Muscle of leg (tissue), 3 donors: ENCODE measurements at regions not wholly inside any gene's neighbourhood (a gene's known extent, or its start where the extent isn't known, plus 50 kb on each side); places are given as distances from the start of the nearest gene placed in this dataset.

Source experiments
- DNase-seq: peaks from one replicate; pipeline ENCODE4 v3.0.0; 2013
- H3K27ac ChIP-seq: one replicate; pipeline ENCODE4 v1.5.1; 2013; ENCODE audit warnings: mild to moderate bottlenecking, low read length, control low read depth
- H3K27me3 ChIP-seq: one replicate; pipeline ENCODE4 v1.6.1; 2013; ENCODE audit warnings: low read length; ENCODE audit not compliant: control insufficient read depth, insufficient read depth
- H3K36me3 ChIP-seq: one replicate; pipeline ENCODE4 v1.6.1; 2013; ENCODE audit warnings: low read length; ENCODE audit not compliant: control insufficient read depth, insufficient read depth
- H3K4me1 ChIP-seq: one replicate; pipeline ENCODE4 v1.6.1; 2013; ENCODE audit warnings: low read length; ENCODE audit not compliant: control insufficient read depth, insufficient read depth
- H3K4me3 ChIP-seq: one replicate; pipeline ENCODE4 v1.5.1; 2013; ENCODE audit warnings: low read length, control low read depth
- H3K9me3 ChIP-seq: replicated peaks from 2 replicates; pipeline ENCODE4 v1.6.1; 2013; ENCODE audit warnings: low read depth, low read length; ENCODE audit not compliant: control insufficient read depth
- WGBS: methylation state at CpG from one replicate; pipeline ENCODE4 v1.1.5; 2013; ENCODE audit warnings: missing lambda C conversion rate; ENCODE audit not compliant: insufficient coverage; 5-methylcytosine and 5-hydroxymethylcytosine counted together

DNA sequence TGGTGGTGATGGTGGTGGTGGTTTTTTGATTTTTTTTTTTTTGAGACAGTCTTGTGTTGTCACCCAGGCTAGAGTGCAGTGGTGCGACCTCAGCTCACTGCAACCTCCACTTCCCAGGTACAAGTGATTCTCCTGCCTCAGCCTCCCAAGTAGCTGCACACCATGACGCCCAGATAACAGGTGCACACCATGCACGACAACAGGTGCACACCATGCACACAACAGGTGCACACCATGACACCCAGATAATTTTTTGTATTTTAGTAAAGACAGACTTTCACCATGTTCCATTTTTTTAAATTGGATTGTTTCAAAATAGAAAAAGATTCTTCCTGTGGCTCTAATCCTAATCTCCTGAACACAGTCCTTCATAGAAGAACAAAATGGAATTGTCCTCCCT is 257.9 kb downstream of the ALDH8A1 start:
- H3K27ac ChIP-seq, result no peak overlapping the region
- H3K36me3 ChIP-seq, result no peaks in the 10 kb centered on the region
- H3K9me3 ChIP-seq, result no peaks in the 10 kb centered on the region
- no peak for DNase-seq
- no peaks in the 10 kb centered on the region for H3K27me3 ChIP-seq
- peaks cover 3% of the 10 kb centered on the region for H3K4me1 ChIP-seq
- H3K4me3 ChIP-seq, result no peak overlapping the region
- WGBS, result no CpG with 5 or more reads among the region's 3 CpGs

DNA sequence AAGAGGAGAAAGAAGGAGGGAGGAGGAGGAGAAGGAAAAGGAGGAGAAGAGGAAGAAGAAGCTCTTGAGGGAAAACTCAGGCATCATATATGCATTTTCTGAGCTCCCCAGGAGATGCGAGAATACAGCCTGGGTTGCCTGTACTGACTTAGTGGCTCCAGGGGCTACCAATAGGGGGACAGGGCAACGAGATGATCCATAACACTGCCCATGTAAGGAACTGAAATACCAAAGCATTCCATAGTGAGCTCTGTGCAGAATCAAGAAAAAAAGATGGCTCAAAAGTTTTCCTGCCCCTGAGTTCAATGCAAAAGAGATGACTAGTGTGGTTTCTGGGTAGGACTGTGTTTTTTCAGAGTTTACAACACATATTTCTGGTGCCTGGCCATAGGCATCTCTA is 258.7 kb downstream of the ALDH8A1 start:
- no peaks in the 10 kb centered on the region for H3K9me3 ChIP-seq
- no CpG with 5 or more reads among the region's 2 CpGs for WGBS

DNA sequence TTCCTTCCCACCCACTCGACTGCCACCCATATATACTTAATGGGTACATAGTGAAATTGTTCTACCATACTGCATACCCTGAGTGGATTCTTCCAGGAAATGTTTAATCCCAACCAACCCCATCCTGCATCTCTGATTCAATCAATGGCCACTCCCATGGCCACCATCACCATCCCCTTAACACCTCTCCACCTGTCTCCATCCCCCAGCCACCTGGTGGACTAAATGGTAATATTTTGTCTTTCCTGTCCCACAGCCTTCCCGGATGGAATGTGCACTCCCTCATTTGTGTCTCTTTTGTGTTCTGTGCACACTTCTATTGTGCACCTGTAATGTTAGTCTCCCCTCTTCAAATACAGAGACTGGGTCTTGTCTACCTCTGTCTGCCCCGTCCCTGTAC is 259.9 kb downstream of the ALDH8A1 start:
- Histone ChIP-seq H3K4me1 (peaks cover 3% of the 10 kb centered on the region), H3K9me3 (no peaks in the 10 kb centered on the region), H3K4me3 (no peak overlapping the region), H3K36me3 (no peaks in the 10 kb centered on the region), H3K27ac (no peak overlapping the region), H3K27me3 (no peaks in the 10 kb centered on the region)
- DNase-seq, result no peak
- WGBS, result 100% methylated on average over 1 of the region's 3 CpGs

More for the DNA sequence above, 258.7 kb downstream of the ALDH8A1 start:
- no peak for DNase-seq
- Histone ChIP-seq H3K4me3 (no peak overlapping the region), H3K36me3 (no peaks in the 10 kb centered on the region), H3K27ac (no peak overlapping the region), H3K4me1 (peaks cover 3% of the 10 kb centered on the region), H3K27me3 (no peaks in the 10 kb centered on the region)

DNA sequence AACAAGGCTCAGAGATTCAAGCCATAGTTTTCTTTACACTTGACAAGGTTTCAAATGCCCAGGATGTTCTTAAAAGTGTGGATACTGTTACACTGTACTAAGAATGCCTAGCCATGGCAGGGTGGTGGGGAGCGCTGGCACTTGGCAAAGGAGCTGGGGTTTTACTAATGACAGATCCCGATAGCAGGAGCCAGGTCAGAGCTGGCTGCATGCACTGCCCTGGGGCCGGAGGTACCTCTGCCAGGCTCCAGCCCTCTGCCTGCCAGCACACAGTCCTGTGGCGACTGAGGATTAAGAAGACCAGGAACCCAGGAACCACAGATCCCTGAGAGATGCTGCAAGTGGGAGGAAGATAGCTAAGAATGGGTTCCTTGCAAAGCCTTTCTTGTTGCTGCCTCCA is 260.3 kb downstream of the ALDH8A1 start:
- Histone ChIP-seq H3K36me3 (no peaks in the 10 kb centered on the region), H3K4me1 (peaks cover 3% of the 10 kb centered on the region), H3K27ac (no peak overlapping the region), H3K4me3 (no peak overlapping the region), H3K9me3 (no peaks in the 10 kb centered on the region), H3K27me3 (no peaks in the 10 kb centered on the region)
- 88% methylated on average over 3 of the region's 4 CpGs for WGBS
- DNase-seq, result no peak

DNA sequence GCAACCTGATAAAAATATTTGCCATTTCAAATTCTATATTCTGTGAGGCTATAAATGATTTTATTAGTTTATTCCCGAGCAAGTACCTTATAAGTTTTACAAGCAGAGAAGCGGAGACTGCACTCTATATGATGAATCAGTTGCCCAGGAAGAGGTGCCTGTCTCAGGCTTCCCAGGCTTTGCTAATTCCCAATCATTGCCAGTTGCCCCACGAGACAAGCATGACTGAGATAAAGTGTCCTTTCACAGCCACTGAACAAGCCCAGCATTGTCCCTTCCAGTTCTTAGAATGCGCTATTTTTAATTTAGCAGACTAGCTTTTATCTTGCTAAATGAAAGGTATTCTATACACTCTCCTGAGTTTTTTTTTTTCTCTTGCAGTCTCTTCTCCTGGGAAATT is 260.7 kb downstream of the ALDH8A1 start:
- 63% methylated on average over 2 of the region's 4 CpGs for WGBS
- H3K9me3 ChIP-seq, result no peaks in the 10 kb centered on the region
- no peaks in the 10 kb centered on the region for H3K27me3 ChIP-seq
- no peak overlapping the region for H3K27ac ChIP-seq
- H3K4me1 ChIP-seq, result peaks cover 3% of the 10 kb centered on the region
- DNase-seq, result no peak
- no peaks in the 10 kb centered on the region for H3K36me3 ChIP-seq
- H3K4me3 ChIP-seq, result no peak overlapping the region

DNA sequence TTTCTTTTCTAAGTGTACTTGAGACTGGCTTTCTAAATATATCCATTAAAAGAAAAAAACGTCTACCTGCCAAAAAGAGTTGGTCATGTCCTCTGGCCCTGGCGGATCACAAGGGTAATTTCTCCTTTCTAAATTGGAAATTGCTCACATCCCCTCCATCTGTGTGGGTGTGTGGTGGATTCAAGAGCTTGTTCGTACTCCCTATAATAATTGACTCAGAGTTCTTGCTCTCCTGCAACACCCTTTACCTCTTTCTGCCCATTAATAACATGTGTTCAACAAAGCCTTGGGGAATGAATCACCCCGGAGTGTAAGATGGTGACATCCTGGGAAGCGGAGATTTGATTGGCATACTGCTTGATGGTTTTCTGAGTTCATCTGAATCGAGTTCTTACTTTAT is 263.8 kb downstream of the ALDH8A1 start:
- WGBS, result no CpG with 5 or more reads among the region's 6 CpGs
- Histone ChIP-seq H3K27me3 (no peaks in the 10 kb centered on the region), H3K4me1 (peaks cover 3% of the 10 kb centered on the region), H3K27ac (no peak overlapping the region), H3K36me3 (no peaks in the 10 kb centered on the region), H3K4me3 (no peak overlapping the region), H3K9me3 (no peaks in the 10 kb centered on the region)
- DNase-seq, result peak; percentile 45

DNA sequence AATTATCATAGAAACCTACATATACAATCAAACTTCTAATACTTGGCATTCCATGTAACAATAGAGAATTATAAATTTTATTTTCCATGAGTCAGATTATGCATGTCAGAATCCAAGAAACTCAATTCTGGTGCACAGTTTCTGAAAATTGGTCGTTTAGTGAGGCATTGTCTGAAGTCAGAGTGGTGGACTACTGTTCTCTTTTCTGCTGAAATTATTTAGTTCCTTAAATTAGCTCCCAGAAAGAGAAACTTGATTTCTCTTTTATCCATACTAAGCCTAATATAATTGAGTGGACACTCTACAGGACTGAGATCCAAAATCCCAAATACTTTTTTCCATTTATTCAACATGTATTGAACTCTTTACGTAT is 265.5 kb downstream of the ALDH8A1 start:
- no peaks in the 10 kb centered on the region for H3K9me3 ChIP-seq
- no peak overlapping the region for H3K4me3 ChIP-seq
- WGBS, result 83% methylated on average over 1 of the region's 2 CpGs
- H3K4me1 ChIP-seq, result no peaks in the 10 kb centered on the region
- no peaks in the 10 kb centered on the region for H3K27me3 ChIP-seq
- H3K27ac ChIP-seq, result no peak overlapping the region
- H3K36me3 ChIP-seq, result no peaks in the 10 kb centered on the region
- DNase-seq, result no peak

DNA sequence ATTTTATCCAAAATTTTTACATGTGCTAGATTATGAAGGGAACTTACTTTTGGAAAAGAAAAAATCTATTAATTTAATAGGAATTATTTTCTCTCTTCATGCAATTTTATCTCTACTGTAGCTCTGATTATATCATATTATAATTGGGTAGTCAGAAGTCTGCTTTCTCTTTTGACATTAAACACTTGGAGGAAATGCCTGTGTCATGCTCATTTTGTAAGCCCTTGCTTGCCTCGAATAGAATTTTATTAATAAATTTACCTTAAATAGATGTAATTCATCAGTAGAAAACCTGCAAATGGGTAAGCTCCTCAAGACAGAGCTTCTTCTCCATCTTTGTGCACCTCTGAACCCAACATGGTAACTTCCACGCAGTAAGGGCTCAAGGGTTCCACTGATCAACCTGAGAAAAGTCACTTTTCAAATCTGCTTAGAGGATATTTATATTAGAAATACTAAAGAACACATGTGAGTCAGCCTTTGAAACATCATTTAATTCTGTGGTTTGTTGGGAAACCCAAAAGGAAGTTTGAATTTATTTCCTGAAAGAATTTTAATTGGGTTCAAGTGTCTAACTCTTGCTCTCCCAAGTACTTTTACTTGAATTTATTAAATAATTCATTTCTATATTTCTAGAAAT is 266.0 kb downstream of the ALDH8A1 start:
- H3K4me1 ChIP-seq, result peaks cover under 1% of the 10 kb centered on the region
- no peaks in the 10 kb centered on the region for H3K36me3 ChIP-seq
- DNase-seq, result no peak
- no peaks in the 10 kb centered on the region for H3K27me3 ChIP-seq
- no peaks in the 10 kb centered on the region for H3K9me3 ChIP-seq
- no peak overlapping the region for H3K4me3 ChIP-seq
- WGBS, result no CpG with 5 or more reads among the region's 2 CpGs
- no peak overlapping the region for H3K27ac ChIP-seq

DNA sequence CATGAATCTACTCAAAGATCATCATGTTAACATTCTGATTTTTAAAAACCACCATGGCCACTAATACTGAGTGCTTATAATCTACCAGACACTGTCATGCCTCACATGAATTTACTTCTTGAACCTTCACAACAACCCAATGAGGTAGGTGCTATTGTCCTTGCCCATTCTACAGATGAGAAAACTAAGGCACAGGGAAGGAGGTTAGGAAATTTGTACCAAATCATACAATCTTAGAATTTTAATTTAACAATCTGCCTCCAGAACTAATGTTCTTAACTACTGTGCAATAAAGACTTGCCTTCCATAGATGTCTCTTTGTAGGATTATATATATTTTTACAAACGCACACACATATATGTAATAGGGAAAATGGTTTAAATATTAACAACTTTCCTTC is 269.5 kb downstream of the ALDH8A1 start:
- H3K27ac ChIP-seq, result no peak overlapping the region
- H3K27me3 ChIP-seq, result no peaks in the 10 kb centered on the region
- H3K4me1 ChIP-seq, result peaks cover 6% of the 10 kb centered on the region
- no peak overlapping the region for H3K4me3 ChIP-seq
- DNase-seq, result no peak
- WGBS, result no CpG with 5 or more reads among the region's 1 CpG
- no peaks in the 10 kb centered on the region for H3K9me3 ChIP-seq
- H3K36me3 ChIP-seq, result no peaks in the 10 kb centered on the region

DNA sequence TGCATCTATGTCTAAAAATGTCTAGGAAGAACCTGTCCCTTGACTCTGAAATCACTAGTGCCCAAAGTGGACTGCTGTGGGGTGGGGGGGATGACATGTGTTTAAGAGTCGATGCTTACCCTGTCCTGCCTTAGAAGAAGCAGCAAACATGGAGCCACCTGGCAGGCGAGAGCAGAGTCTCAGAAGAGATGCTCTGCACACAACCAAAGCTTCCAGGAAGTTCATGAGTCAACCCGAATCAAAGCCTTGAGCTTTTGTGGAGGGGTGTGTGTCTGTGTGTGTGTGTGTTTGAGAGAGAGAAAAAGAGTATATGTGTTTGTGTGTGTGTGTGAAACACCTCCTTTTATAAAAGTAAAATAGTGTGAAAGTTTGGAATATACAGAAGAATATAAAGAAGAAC is 269.9 kb downstream of the ALDH8A1 start:
- no CpG with 5 or more reads among the region's 3 CpGs for WGBS
- H3K36me3 ChIP-seq, result no peaks in the 10 kb centered on the region
- no peak overlapping the region for H3K27ac ChIP-seq
- DNase-seq, result no peak
- no peak overlapping the region for H3K4me3 ChIP-seq
- H3K27me3 ChIP-seq, result no peaks in the 10 kb centered on the region
- no peaks in the 10 kb centered on the region for H3K9me3 ChIP-seq
- H3K4me1 ChIP-seq, result peaks cover 6% of the 10 kb centered on the region

DNA sequence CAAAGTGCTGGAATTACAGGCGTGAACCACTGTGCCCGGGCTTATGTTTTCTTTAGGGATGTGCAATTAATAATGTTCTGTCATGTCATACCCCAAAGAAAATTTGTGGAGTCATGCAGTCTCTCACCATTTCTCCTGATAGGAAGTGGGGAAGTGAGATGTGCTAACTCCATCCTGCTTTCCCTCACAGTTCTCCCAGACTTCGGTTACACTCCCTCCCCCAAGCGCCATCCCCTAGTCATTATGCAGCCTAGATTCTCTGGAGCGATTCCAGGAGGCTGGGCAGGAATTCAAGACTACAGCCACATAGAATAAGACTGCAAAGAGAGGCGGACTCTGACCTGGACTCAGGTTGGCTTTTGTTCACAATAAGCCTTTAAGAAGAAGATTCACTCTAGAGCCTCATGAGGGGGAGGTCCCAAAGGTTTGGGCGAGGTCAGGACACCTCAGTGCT is 271.4 kb downstream of the ALDH8A1 start:
- DNase-seq, result peak; percentile 77
- 29% methylated on average over 5 of the region's 7 CpGs for WGBS
- Histone ChIP-seq H3K36me3 (no peaks in the 10 kb centered on the region), H3K9me3 (no peaks in the 10 kb centered on the region), H3K4me1 (peaks cover 6% of the 10 kb centered on the region), H3K4me3 (no peak overlapping the region), H3K27ac (no peak overlapping the region), H3K27me3 (no peaks in the 10 kb centered on the region)
